HEK293 (cell line): ENCODE measurements at regions not wholly inside any gene's neighbourhood (a gene's known extent, or its start where the extent isn't known, plus 50 kb on each side); places are given as distances from the start of the nearest gene placed in this dataset.

Source experiments
- CTCF ChIA-PET: fragments of 350-600 bp; formaldehyde crosslinking; extraction: SDS; loops from one replicate; lab custom pipeline; 2021; ENCODE audit warnings: antibody characterized with exemption; lab: Yijun Ruan, JAX
- POLR2A ChIA-PET: fragments of 300-600 bp; formaldehyde crosslinking; extraction: SDS; loops from one replicate; lab custom pipeline; 2020; ENCODE audit warnings: antibody characterized with exemption, inconsistent platforms; lab: Yijun Ruan, JAX
- H3K27ac ChIP-seq: fragments of 200-500 bp; sonication (Bioruptor generic); 2 replicates; pipeline ENCODE4 v1.5.1; 2014; ENCODE audit warnings: low read depth, low read length, control low read depth, inconsistent platforms; ENCODE audit errors: extremely low read depth
- H3K36me3 ChIP-seq, 2 experiments: fragments of 200-500 bp in 1 of 2; sonication (Bioruptor generic) in 1 of 2; 1 replicate in 1 of 2; 2 replicates in 1 of 2; pipeline ENCODE4 v1.5.1; 2014 to 2017; ENCODE audit warnings: inconsistent platforms in 2 of 2, low read length in 2 of 2; ENCODE audit not compliant: control insufficient read depth in 2 of 2, insufficient read depth in 1 of 2
- H3K4me1 ChIP-seq: fragments of 200-500 bp; sonication (Bioruptor generic); 2 replicates; pipeline ENCODE4 v1.5.1; 2014; ENCODE audit warnings: mild to moderate bottlenecking, low read length, inconsistent platforms; ENCODE audit not compliant: control insufficient read depth, insufficient read depth
- H3K4me3 ChIP-seq: 2 replicates; pipeline ENCODE4 v1.5.1; 2011; ENCODE audit warnings: low read depth, mild to moderate bottlenecking, control low read depth, low read length, moderate library complexity
- H3K9me3 ChIP-seq: fragments of 200-500 bp; sonication (Bioruptor generic); 2 replicates; pipeline ENCODE4 v1.5.1; 2014; ENCODE audit warnings: low read depth, low read length, inconsistent platforms; ENCODE audit not compliant: control insufficient read depth, insufficient read depth
- EGR2 ChIP-seq: fragments of 450-650 bp; formaldehyde crosslinking; IDR thresholded peaks from 2 replicates; pipeline ENCODE4 v1.5.1; 2016; ENCODE audit warnings: low read depth, missing biosample characterization, missing genetic modification characterization
- GLI4 ChIP-seq: fragments of 450-650 bp; formaldehyde crosslinking; IDR thresholded peaks from 2 replicates; pipeline ENCODE4 v1.5.1; 2016; ENCODE audit warnings: missing biosample characterization, missing genetic modification characterization
- GLIS1 ChIP-seq: fragments of 450-650 bp; formaldehyde crosslinking; IDR thresholded peaks from 2 replicates; pipeline ENCODE4 v1.5.1; 2016; ENCODE audit warnings: missing biosample characterization, missing genetic modification characterization
- PRDM10 ChIP-seq: fragments of 450-650 bp; formaldehyde crosslinking; IDR thresholded peaks from 2 replicates; pipeline ENCODE4 v1.5.1; 2016; ENCODE audit warnings: missing biosample characterization, missing genetic modification characterization
- SALL2 ChIP-seq: fragments of 450-650 bp; formaldehyde crosslinking; IDR thresholded peaks from 2 replicates; pipeline ENCODE4 v1.5.0; 2017; ENCODE audit warnings: missing biosample characterization, mild to moderate bottlenecking, missing genetic modification characterization, borderline replicate concordance
- ZBTB21 ChIP-seq: fragments of 450-650 bp; formaldehyde crosslinking; IDR thresholded peaks from 2 replicates; pipeline ENCODE4 v1.5.1; 2017; ENCODE audit warnings: missing biosample characterization, missing genetic modification characterization
- ZFHX2 ChIP-seq: fragments of 450-650 bp; formaldehyde crosslinking; conservative IDR thresholded peaks from 2 replicates; pipeline ENCODE4 v1.5.1; 2016; ENCODE audit warnings: missing biosample characterization, missing genetic modification characterization
- ZIC2 ChIP-seq: fragments of 450-650 bp; formaldehyde crosslinking; IDR thresholded peaks from 2 replicates; pipeline ENCODE4 v1.5.1; 2016; ENCODE audit warnings: missing biosample characterization, missing genetic modification characterization
- ZNF138 ChIP-seq: fragments of 450-650 bp; formaldehyde crosslinking; IDR thresholded peaks from 2 replicates; pipeline ENCODE4 v1.5.1; 2016; ENCODE audit warnings: missing biosample characterization, missing genetic modification characterization, borderline replicate concordance
- ZNF2 ChIP-seq: fragments of 450-650 bp; formaldehyde crosslinking; IDR thresholded peaks from 2 replicates; pipeline ENCODE4 v1.5.1; 2016; ENCODE audit warnings: missing biosample characterization, missing genetic modification characterization
- ZNF24 ChIP-seq: fragments of 450-650 bp; formaldehyde crosslinking; IDR thresholded peaks from 2 replicates; pipeline ENCODE4 v1.5.1; 2016; ENCODE audit warnings: missing biosample characterization, missing genetic modification characterization
- ZNF324 ChIP-seq: fragments of 450-650 bp; formaldehyde crosslinking; IDR thresholded peaks from 2 replicates; pipeline ENCODE4 v1.5.1; 2016; ENCODE audit warnings: missing biosample characterization, missing genetic modification characterization
- ZNF362 ChIP-seq: fragments of 450-650 bp; formaldehyde crosslinking; IDR thresholded peaks from 2 replicates; pipeline ENCODE4 v1.5.1; 2016; ENCODE audit warnings: missing biosample characterization, missing genetic modification characterization
- ZNF488 ChIP-seq: fragments of 450-650 bp; formaldehyde crosslinking; IDR thresholded peaks from 2 replicates; pipeline ENCODE4 v1.5.1; 2016; ENCODE audit warnings: missing biosample characterization, missing genetic modification characterization
- ZNF530 ChIP-seq: fragments of 450-650 bp; formaldehyde crosslinking; IDR thresholded peaks from 2 replicates; pipeline ENCODE4 v1.5.1; 2016; ENCODE audit warnings: low read depth, missing biosample characterization, missing genetic modification characterization
- ZNF639 ChIP-seq: fragments of 450-650 bp; formaldehyde crosslinking; IDR thresholded peaks from 2 replicates; pipeline ENCODE4 v1.5.1; 2016; ENCODE audit warnings: missing biosample characterization, missing genetic modification characterization
- ZNF701 ChIP-seq: fragments of 450-650 bp; formaldehyde crosslinking; IDR thresholded peaks from 2 replicates; pipeline ENCODE4 v1.5.1; 2016; ENCODE audit warnings: missing biosample characterization, missing genetic modification characterization
- ZXDB ChIP-seq: fragments of 450-650 bp; formaldehyde crosslinking; IDR thresholded peaks from 2 replicates; pipeline ENCODE4 v1.5.1; 2016; ENCODE audit warnings: missing biosample characterization, missing genetic modification characterization

GRCh38 chr17:79374807-79375206 lies 236.0 kb downstream of the RBFOX3 start:
- Histone ChIP-seq H3K4me3 (no peak overlapping the region), H3K4me1 (no peaks in the 10 kb centered on the region), H3K36me3 (no peaks in the 10 kb centered on the region), H3K27ac (no peak overlapping the region), H3K9me3 (no peaks in the 10 kb centered on the region)
- CTCF ChIA-PET: interaction anchor here (1.3 to 2.1 kb wide), 3 partner anchors 14 to 19 kb away, joined by 3 to 8 read pairs (median 3); no protein-coding TSS in a partner anchor
- TF ChIP-seq ZXDB (tag by site-specific recombination): no peak
- POLR2A ChIA-PET: no interaction called here

GRCh38 chr17:79374087-79374689 lies 236.7 kb downstream of the RBFOX3 start:
- no peaks in the 10 kb centered on the region for H3K9me3 ChIP-seq
- ChIA-PET POLR2A (no interaction called here), CTCF (interaction anchor here (0.6 to 2.1 kb wide), 4 partner anchors 14 to 310 kb away, joined by 3 to 8 read pairs (median 3); no protein-coding TSS in a partner anchor)
- H3K36me3 ChIP-seq: no peaks in the 10 kb centered on the region
- H3K4me1 ChIP-seq: no peaks in the 10 kb centered on the region
- no peak overlapping the region for H3K27ac ChIP-seq
- 0 out of 2 replicates have a peak, but pooled peaks have one; percentile 17 for TF ChIP-seq EGR2 (tag by site-specific recombination)
- TF ChIP-seq ZFHX2 (tag by site-specific recombination): peak; percentile 32
- no peak for TF ChIP-seq ZNF488 (tag by site-specific recombination)
- TF ChIP-seq, all 188 proteins: peak for 2
- no peak overlapping the region for H3K4me3 ChIP-seq

GRCh38 chr17:79372470-79373238 lies 238.2 kb downstream of the RBFOX3 start:
- no peaks in the 10 kb centered on the region for H3K9me3 ChIP-seq
- H3K4me1 ChIP-seq: no peaks in the 10 kb centered on the region
- H3K27ac ChIP-seq: no peak overlapping the region
- no peaks in the 10 kb centered on the region for H3K36me3 ChIP-seq
- H3K4me3 ChIP-seq: no peak overlapping the region
- ChIA-PET POLR2A (no interaction called here), CTCF (interaction anchor here (0.6 to 1.8 kb wide), 3 partner anchors 20 to 621 kb away, joined by 3 to 6 read pairs (median 3); no protein-coding TSS in a partner anchor)
- TF ChIP-seq GLIS1 (tag by site-specific recombination) (no peak), ZNF2 (tag by site-specific recombination) (no peak), GLI4 (tag by site-specific recombination) (no peak), ZNF701 (no peak), ZNF138 (tag by site-specific recombination) (no peak), PRDM10 (0 out of 2 replicates have a peak, but pooled peaks have one; percentile 10), ZNF530 (tag by site-specific recombination) (no peak), SALL2 (tag by site-specific recombination) (no peak), ZNF24 (tag by site-specific recombination) (no peak), ZNF362 (tag by site-specific recombination) (no peak), ZIC2 (tag by site-specific recombination) (0 out of 2 replicates have a peak, but pooled peaks have one; percentile 46), ZNF639 (no peak), ZNF324 (tag by site-specific recombination) (no peak), ZBTB21 (tag by site-specific recombination) (no peak)
